Activated CD4-positive, alpha-beta T cell treated with anti-CD3 and anti-CD28 coated beads, Interleukin-2, amount 50 U/mL, for 48 hours (primary cell): ENCODE measurements at regions not wholly inside any gene's neighbourhood (a gene's known extent, or its start where the extent isn't known, plus 50 kb on each side); places are given as distances from the start of the nearest gene placed in this dataset.

Experiments
- DNase-seq, 2 experiments: peaks; one replicate each; pipeline ENCODE4 v3.0.0-alpha.2; 2020

DNA sequence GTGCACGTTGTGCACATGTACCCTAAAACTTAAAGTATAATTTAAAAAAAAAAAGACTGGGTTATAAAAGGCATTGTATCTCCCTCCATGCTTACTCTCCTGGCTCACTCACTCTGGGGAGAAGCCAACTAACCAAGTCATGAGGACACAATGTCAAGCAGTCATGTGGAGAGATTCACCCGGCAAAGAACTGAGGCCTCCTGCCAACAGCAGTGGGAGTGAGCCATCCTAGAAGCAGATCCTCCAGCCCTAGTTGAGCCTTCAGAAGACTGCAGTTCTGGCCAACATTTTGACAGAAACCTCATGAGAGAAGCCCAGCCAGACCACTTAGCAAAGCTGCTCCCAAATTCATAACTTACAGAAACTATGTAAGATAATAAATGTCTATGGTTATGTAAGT is 521.7 kb upstream of the FZD8 start:
- no peak for DNase-seq

DNA sequence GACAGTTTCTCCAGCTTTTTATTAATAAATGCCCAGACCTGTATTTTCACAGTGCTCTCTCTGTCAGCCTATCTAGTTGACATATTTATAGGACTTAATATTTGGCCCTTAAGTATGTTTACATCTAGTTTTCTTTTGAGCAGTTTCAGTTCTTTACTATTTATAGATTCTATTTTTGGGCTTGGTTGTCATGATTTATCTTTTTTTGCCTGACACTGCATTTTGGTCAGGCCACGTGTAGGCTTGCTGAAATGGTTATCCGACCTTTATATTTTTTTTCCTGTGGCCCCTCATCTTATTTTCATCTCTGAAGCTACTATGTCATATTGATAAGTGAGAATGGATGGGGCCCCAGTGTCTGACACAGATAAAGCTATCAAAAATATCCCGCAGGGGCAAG is 515.4 kb upstream of the FZD8 start:
- no peak for DNase-seq

DNA sequence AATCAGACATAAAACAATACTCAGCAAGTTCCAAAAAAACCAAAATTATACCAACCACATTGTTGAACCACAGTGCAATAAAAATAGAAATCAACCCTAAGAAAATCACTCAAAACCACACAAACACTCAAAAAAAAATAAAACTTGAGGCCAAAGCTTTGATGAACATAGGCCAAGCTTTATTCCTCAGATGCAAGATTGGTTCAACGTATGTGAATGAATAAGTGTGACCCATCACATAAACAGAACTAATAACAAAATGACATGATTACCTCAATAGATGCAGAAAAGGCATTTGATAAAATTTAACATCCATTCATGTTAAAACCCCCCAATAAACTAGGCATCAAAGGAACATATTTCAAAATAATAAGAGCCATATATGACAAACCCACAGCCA is 506.1 kb upstream of the FZD8 start:
- no peak for DNase-seq

- DNase-seq = no peak
These were observed 505.4 kb upstream of the FZD8 start for GRCh38 chr10:36147529-36147928.

DNA sequence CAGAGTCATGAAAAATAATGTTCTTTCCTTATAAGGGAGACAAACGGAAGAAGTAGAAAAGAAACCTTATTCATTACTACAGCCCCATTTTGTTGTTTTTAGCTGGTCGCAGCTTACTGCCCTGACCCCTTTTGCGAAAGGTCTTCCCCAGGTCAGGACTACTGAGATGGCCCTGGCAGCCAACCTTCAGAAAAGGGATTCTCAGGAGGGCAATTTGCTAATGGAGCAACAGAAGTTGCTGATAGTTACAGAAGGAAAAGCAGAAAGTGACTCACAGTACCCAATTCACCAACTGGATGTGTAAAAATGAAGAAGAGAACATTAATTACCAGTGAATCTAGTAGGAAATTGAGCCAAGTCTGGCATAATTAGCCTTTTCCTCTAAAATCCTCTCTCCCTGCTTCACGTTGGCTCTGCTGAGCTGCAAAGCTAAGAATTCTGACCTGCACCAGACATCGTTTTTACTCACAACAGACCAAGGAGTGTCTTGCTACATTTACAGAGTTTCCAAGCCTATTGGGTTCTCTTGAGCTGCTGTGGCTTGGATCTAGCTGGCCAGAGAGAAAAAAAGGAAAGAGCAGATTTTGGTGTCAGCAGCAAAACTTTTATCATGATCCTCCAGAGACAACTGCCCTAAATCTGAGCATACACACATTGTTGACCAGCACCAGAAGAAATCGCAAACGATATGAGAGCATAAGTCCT is 499.9 kb upstream of the FZD8 start:
- DNase-seq = no peak

GRCh38 chr10:36129051-36129450 is 487.0 kb upstream of the FZD8 start:
- DNase-seq = no peak

DNA sequence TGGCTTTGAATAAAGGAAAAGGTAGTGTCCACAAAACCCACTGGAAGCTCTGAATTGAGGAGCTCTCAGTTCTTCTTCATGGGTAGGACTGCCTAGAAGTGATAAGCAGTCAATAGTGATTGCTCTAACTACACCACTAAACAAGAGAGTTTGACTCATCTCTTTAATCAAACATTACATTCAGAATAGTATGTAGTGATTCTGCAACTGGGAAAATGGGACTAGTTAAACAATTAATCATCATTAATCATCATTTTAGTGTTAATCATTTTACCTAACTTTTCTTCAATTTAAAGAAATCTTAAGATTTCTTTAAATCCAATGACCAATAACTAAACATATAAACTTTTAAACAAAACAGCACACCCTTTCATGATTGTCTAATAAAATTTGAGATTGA is 484.0 kb upstream of the FZD8 start:
- no peak for DNase-seq

GRCh38 chr10:36119455-36119854 is 477.4 kb upstream of the FZD8 start:
- no peak for DNase-seq

DNA sequence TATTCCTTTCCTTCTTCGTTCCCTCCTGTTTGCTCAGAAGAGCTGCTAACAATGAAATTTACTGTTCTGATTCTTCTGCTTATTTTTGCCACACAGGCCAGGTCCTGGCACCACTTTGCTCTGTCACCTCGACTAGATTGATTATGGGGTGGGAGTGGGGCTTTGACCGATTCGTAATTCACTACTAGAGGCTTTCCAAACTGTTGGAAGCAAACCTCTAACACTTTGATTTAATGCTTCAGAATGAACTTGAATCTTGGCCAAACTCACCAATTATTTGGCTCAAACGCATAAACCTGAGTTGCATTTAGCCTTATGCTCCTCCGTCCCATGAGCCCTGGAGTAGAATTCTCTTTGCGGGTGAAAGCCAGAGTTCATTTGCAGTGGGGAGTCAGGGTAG is 476.2 kb upstream of the FZD8 start:
- no peak for DNase-seq

- no peak for DNase-seq
These were observed 475.8 kb upstream of the FZD8 start for GRCh38 chr10:36117890-36118289.

- DNase-seq = no peak
These were observed 475.1 kb upstream of the FZD8 start for GRCh38 chr10:36117231-36117630.

GRCh38 chr10:36116731-36117130 is 474.6 kb upstream of the FZD8 start:
- DNase-seq = no peak

- DNase-seq = no peak
These were observed 473.9 kb upstream of the FZD8 start for GRCh38 chr10:36116040-36116439.

GRCh38 chr10:36115364-36115763 is 473.3 kb upstream of the FZD8 start:
- DNase-seq = no peak

GRCh38 chr10:36114913-36115312 is 472.8 kb upstream of the FZD8 start:
- DNase-seq = no peak

DNA sequence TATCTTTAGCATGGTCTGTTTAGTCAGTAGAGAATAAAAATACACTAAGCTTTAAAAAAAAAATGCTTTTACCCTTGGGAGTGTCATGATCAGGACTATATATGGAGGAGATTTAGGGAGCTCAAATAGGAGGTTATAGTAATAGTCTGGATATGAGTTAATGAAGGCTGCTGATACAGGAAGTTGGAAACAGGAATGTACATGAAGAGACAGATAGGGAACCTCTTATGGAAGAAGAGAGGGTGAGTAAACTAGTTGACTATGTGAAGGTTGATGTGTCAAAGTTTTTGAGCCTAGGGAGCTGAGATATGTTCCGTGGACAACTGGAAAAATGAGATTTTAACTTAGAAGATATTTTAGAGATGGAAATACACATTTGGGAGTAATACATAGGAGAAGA is 472.0 kb upstream of the FZD8 start:
- no peak for DNase-seq

DNA sequence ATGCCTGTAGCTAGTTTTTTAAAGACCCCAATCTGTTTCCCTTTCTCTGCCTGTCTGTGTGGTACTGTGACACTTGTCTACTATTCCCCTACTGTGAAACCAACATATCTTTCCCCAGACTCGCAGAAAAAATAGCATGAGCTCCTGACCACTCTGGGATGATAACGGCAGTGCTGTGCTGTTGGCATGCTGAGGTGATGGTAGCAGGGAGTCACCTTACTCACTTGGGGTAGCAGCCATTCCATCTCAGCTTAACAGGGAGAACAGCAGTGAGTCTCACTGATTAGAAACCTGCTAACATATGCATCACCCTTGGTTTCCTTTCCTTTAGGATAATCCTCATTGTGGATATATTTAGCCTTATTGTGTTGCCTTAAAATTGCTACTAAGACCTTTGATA is 469.6 kb upstream of the FZD8 start:
- no peak for DNase-seq

DNA sequence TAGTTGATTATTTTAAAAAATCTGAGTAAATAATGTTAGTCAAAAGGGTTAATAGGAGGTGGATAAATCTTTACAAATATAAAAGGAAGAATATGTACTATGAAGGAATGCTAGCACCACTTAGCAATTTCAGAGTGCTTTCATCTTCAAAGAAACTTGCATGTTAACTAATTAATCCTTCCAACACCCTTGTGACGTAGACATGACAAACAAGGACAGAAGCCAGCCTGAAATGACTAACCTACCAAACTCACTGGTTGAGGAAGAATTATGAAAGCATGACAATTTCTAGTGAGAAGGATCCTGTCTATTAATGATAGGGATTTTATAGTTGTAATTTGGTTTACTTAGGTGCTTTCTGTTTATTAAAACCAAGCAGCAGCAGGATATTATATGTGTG is 468.0 kb upstream of the FZD8 start:
- DNase-seq = no peak

DNA sequence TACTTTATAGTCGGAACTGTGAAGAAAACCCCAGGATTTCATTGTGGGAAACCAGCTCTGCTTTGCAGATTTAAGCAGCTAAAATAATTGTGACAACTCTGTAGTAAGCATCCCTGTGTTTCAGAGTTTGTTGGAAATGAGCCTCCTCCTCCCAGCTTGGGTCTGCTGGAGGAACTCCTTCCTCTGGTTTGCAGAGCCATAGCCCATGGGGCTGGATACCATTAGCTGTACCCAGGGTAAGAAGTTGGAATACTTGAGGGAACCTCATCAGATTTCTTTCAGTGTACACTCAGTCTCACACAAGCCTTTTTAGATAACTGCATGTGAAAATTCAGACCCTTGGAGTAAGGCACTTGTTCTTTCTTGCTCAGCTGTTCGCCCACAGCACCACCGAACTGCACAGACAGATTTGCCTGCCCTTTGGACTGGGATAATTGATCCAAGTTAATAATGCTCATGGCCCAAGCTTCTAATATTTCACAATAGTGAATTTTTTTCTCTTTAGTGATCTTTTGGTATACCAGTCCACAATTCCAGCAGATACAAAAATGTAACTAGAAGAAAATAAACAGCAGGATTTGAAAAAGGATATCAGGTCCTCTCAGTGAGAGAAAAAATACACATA is 467.4 kb upstream of the FZD8 start:
- no peak for DNase-seq

DNA sequence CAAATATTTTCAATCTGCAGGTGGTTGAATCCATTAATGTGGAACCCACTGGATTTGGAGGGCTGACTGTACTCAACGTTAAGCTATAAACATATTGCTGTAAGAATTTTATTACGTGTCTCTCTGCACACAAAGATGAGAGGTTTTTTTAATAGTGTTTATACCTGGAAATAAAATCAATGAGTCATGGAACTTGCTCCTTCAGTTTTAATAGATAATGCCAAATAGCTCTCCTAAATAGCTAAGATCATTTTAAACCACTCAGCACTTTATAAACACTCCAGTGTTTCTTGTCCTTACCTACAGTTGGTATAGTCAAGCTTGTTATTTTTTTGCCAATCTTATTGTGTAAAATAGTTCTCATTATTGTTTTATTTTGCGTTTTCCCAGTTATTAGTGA is 455.6 kb upstream of the FZD8 start:
- DNase-seq = no peak

- no peak for DNase-seq
These were observed 454.5 kb upstream of the FZD8 start for GRCh38 chr10:36096576-36096975.

DNA sequence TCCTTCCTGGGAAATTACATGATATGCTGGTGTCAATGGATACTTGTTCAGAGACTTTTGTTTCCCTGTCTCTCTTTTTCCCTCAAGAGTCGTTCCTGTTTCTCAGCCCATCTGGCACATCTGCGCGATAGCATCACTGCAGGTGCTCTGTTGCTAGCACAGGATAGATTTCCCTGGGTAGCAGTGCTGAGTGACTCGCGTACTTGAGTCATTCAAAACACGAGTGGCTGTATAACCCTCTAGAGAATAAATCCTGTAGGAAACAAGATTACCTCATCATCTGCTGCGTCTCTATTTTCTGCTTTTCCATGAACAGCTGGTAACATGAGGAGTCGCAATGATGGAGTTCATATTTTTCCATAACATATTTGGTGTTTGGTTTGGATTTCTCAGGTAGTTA is 452.0 kb upstream of the FZD8 start:
- no peak for DNase-seq

- no peak for DNase-seq
These were observed 450.0 kb upstream of the FZD8 start for GRCh38 chr10:36092116-36092515.

DNA sequence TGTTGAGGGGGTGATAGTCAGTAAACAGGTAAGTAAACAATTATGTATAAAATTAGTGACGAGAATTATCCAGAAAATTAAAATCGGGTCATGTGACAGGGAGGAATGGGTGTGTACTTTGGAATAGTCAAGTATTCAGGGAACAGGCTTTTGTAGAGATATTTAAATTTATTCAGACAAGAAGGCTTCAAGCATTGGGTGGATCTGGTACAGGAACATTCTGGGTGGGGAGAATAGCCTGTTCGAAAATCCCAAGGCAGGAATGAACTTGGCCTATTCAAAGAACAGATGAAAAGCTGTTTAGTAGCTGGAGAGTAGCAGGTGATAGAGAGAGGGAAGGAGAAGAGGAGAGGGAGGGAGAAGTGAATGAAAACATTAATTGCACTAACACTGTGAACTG is 448.9 kb upstream of the FZD8 start:
- no peak for DNase-seq

GRCh38 chr10:36089790-36090440 is 447.8 kb upstream of the FZD8 start:
- no peak for DNase-seq
